HL-60 (cell line): ENCODE measurements at regions not wholly inside any gene's neighbourhood (a gene's known extent, or its start where the extent isn't known, plus 50 kb on each side); places are given as distances from the start of the nearest gene placed in this dataset.
"Not testable (repeated sequence)": the region's sequence is repeated elsewhere in the genome, so short reads cannot be mapped to it uniquely, and the experiment has no call there.

ENCODE experiments used
- DNase-seq, 2 experiments: peaks; one replicate each; pipeline ENCODE4 v3.0.0-alpha.2; 2010 to 2020; ENCODE audit warnings: low read depth in 1 of 2, low spot score in 1 of 2
- H3K27ac ChIP-seq: fragments of 250-450 bp; sonication (Bioruptor Pico); replicated peaks from 2 replicates; pipeline ENCODE4 v1.5.1; 2020; ENCODE audit warnings: mild to moderate bottlenecking, moderate library complexity
- H3K27me3 ChIP-seq: fragments of 250-450 bp; sonication (Bioruptor Pico); 2 replicates; pipeline ENCODE4 v1.5.1; 2021; ENCODE audit warnings: mild to moderate bottlenecking, moderate library complexity; ENCODE audit not compliant: insufficient read depth, poor library complexity, severe bottlenecking
- H3K4me3 ChIP-seq: replicated peaks from 2 replicates; pipeline ENCODE4 v1.5.1; 2011; ENCODE audit warnings: mild to moderate bottlenecking, control low read depth, low read length; ENCODE audit not compliant: insufficient read depth
- CTCF ChIP-seq: IDR thresholded peaks from one replicate; pipeline ENCODE4 v1.5.1; 2011; ENCODE audit warnings: low read length, control low read depth, inconsistent platforms; ENCODE audit not compliant: insufficient read depth
- GABPA ChIP-seq: IDR thresholded peaks from 2 replicates; pipeline ENCODE4 v1.6.1; 2012; ENCODE audit warnings: low read depth
- POLR2AphosphoS5 ChIP-seq: IDR thresholded peaks from 2 replicates; pipeline ENCODE4 v1.6.1; 2012; ENCODE audit warnings: low read depth
- REST ChIP-seq: IDR thresholded peaks from 2 replicates; pipeline ENCODE4 v1.6.1; 2012; ENCODE audit warnings: low read depth; ENCODE audit not compliant: insufficient replicate concordance
- SPI1 ChIP-seq: IDR thresholded peaks from 2 replicates; pipeline ENCODE4 v1.6.1; 2012; ENCODE audit warnings: low read depth, mild to moderate bottlenecking, borderline replicate concordance

- DNase-seq: no peak
- Histone ChIP-seq H3K4me3 (no peak overlapping the region), H3K27ac (no peak overlapping the region), H3K27me3 (no peaks in the 10 kb centered on the region)
- TF ChIP-seq CTCF (no peak), POLR2AphosphoS5 (no peak), REST (no peak), SPI1 (no peak), GABPA (no peak)
These were observed 402.0 kb upstream of the SLC35B3 start for GRCh38 chr6:8837343-8837742.

- not testable (repeated sequence) for H3K27me3 ChIP-seq, DNase-seq, H3K4me3 ChIP-seq
- peak overlapping the region; percentile 85 for H3K27ac ChIP-seq
These were observed 397.4 kb upstream of the SLC35B3 start for GRCh38 chr6:8832695-8833094.

GRCh38 chr6:8831366-8832152, 396.2 kb upstream of the SLC35B3 start:
- peak; percentile 19 for TF ChIP-seq REST
- no peak for TF ChIP-seq GABPA
- Histone ChIP-seq H3K4me3 (no peak overlapping the region), H3K27ac (peak overlapping the region; percentile 85), H3K27me3 (no peaks in the 10 kb centered on the region)
- DNase-seq: peak; percentile 70 to 90

GRCh38 chr6:8830794-8831193, 395.4 kb upstream of the SLC35B3 start:
- no peak for TF ChIP-seq REST
- TF ChIP-seq CTCF: no peak
- TF ChIP-seq POLR2AphosphoS5: no peak
- no peak for TF ChIP-seq GABPA
- no peak for TF ChIP-seq SPI1
- Histone ChIP-seq H3K4me3 (no peak overlapping the region), H3K27me3 (no peaks in the 10 kb centered on the region), H3K27ac (peak overlapping the region; percentile 85)
- no peak for DNase-seq
